ENCODE measurements at regions not wholly inside any gene's neighbourhood (a gene's known extent, or its start where the extent isn't known, plus 50 kb on each side); places are given as distances from the start of the nearest gene placed in this dataset.

- Histone ChIP-seq H3K4me3 (no peak overlapping the region), H3K36me3 (no peaks in the 10 kb centered on the region), H3K9me3 (no peaks in the 10 kb centered on the region), H3K27ac (no peak overlapping the region), H3K27me3 (no peaks in the 10 kb centered on the region), H3K4me1 (no peaks in the 10 kb centered on the region)
- no peak for TF ChIP-seq EP300 (IDR thresholded peaks at IDR 0.05)
- TF ChIP-seq POLR2AphosphoS5 (IDR thresholded peaks at IDR 0.05), result no peak
- no peak for TF ChIP-seq CTCF (IDR thresholded peaks at IDR 0.05)
- no peak for TF ChIP-seq POLR2A (IDR thresholded peaks at IDR 0.05)
- no peak for ATAC-seq
- 71 to 72% methylated on average over 2 to 5 of the region's 5 CpGs for WGBS, 2 donors (ENCODE audit: low coverage in 1 of 2)
Observed at GRCh38 chr10:84668186-84668763, 339.9 kb downstream of the CCSER2 start.

GRCh38 chr10:84675060-84675459 lies 346.7 kb downstream of the CCSER2 start:
- TF ChIP-seq CTCF (IDR thresholded peaks at IDR 0.05), result no peak
- TF ChIP-seq EP300 (IDR thresholded peaks at IDR 0.05), result no peak
- TF ChIP-seq POLR2AphosphoS5 (IDR thresholded peaks at IDR 0.05), result no peak
- TF ChIP-seq POLR2A (IDR thresholded peaks at IDR 0.05), result no peak
- peaks cover 4% of the 10 kb centered on the region for H3K27me3 ChIP-seq
- peaks cover 0 to 5% (median 0%) of the 10 kb centered on the region in 3 donors for H3K9me3 ChIP-seq
- H3K27ac ChIP-seq, result no peak overlapping the region
- no peaks in the 10 kb centered on the region for H3K4me1 ChIP-seq
- H3K36me3 ChIP-seq, result no peaks in the 10 kb centered on the region
- H3K4me3 ChIP-seq, result no peak overlapping the region
- ATAC-seq, result no peak
- WGBS, 2 donors (ENCODE audit: low coverage in 1 of 2), result 77 to 83% methylated on average over 1 of the region's 2 CpGs

- H3K4me1 ChIP-seq, result no peaks in the 10 kb centered on the region
- H3K27me3 ChIP-seq, result peaks cover 4% of the 10 kb centered on the region
- no peaks in the 10 kb centered on the region for H3K36me3 ChIP-seq
- H3K27ac ChIP-seq, result no peak overlapping the region
- TF ChIP-seq EP300 (IDR thresholded peaks at IDR 0.05) (no peak), CTCF (IDR thresholded peaks at IDR 0.05) (no peak), POLR2AphosphoS5 (IDR thresholded peaks at IDR 0.05) (no peak), POLR2A (IDR thresholded peaks at IDR 0.05) (no peak)
- WGBS, 2 donors (ENCODE audit: low coverage in 1 of 2), result 67 to 68% methylated on average over 3 of the region's 3 CpGs
- peaks cover 0 to 5% (median 0%) of the 10 kb centered on the region in 3 donors for H3K9me3 ChIP-seq
- no peak overlapping the region for H3K4me3 ChIP-seq
- ATAC-seq, result no peak
Observed at GRCh38 chr10:84676536-84676935, 348.1 kb downstream of the CCSER2 start.

- no peak overlapping the region for H3K4me3 ChIP-seq
- ATAC-seq, result no peak
- H3K9me3 ChIP-seq, result no peaks in the 10 kb centered on the region
- H3K27me3 ChIP-seq, result no peaks in the 10 kb centered on the region
- TF ChIP-seq CTCF (IDR thresholded peaks at IDR 0.05) (no peak), POLR2AphosphoS5 (IDR thresholded peaks at IDR 0.05) (no peak), EP300 (IDR thresholded peaks at IDR 0.05) (no peak), POLR2A (IDR thresholded peaks at IDR 0.05) (no peak)
- WGBS, 2 donors (ENCODE audit: low coverage in 1 of 2), result 57% methylated on average over 3 of the region's 3 CpGs; no CpG with 5 or more reads in 1 of the 2 donors
- no peak overlapping the region for H3K27ac ChIP-seq
- H3K4me1 ChIP-seq, result no peaks in the 10 kb centered on the region
- H3K36me3 ChIP-seq, result no peaks in the 10 kb centered on the region
Observed at GRCh38 chr10:84681781-84682180, 353.4 kb downstream of the CCSER2 start.

- 83 to 100% methylated on average over 1 to 2 of the region's 2 CpGs for WGBS, 2 donors (ENCODE audit: low coverage in 1 of 2)
- no peak overlapping the region for H3K4me3 ChIP-seq
- no peaks in the 10 kb centered on the region for H3K27me3 ChIP-seq
- no peak for ATAC-seq
- no peaks in the 10 kb centered on the region for H3K36me3 ChIP-seq
- H3K9me3 ChIP-seq, result no peaks in the 10 kb centered on the region
- no peak overlapping the region for H3K27ac ChIP-seq
- no peaks in the 10 kb centered on the region for H3K4me1 ChIP-seq
- TF ChIP-seq EP300 (IDR thresholded peaks at IDR 0.05), result no peak
- no peak for TF ChIP-seq POLR2A (IDR thresholded peaks at IDR 0.05)
- no peak for TF ChIP-seq CTCF (IDR thresholded peaks at IDR 0.05)
- no peak for TF ChIP-seq POLR2AphosphoS5 (IDR thresholded peaks at IDR 0.05)
Observed at GRCh38 chr10:84683550-84683949, 355.2 kb downstream of the CCSER2 start.

Data from gastroesophageal sphincter (tissue), 4 donors.